Left ventricle myocardium inferior (tissue), 1 donor: ENCODE measurements at regions not wholly inside any gene's neighbourhood (a gene's known extent, or its start where the extent isn't known, plus 50 kb on each side); places are given as distances from the start of the nearest gene placed in this dataset.
A peak's percentile ranks its signal among the peaks of the same experiment; 100 is the strongest.

ENCODE experiments used
- DNase-seq: peaks from one replicate; pipeline ENCODE4 v3.0.0-alpha.2; 2020
- H3K27ac ChIP-seq: fragments of 200-600 bp; replicated peaks from 2 replicates; pipeline ENCODE4 v1.8.0; 2021
- H3K27me3 ChIP-seq: fragments of 200-600 bp; 2 replicates; pipeline ENCODE4 v1.8.0; 2021; ENCODE audit warnings: low read depth
- H3K36me3 ChIP-seq: fragments of 200-600 bp; 2 replicates; pipeline ENCODE4 v1.8.0; 2021
- H3K4me1 ChIP-seq: fragments of 200-600 bp; 2 replicates; pipeline ENCODE4 v1.8.0; 2021
- H3K4me3 ChIP-seq: fragments of 200-600 bp; 2 replicates; pipeline ENCODE4 v1.8.0; 2021; ENCODE audit warnings: mild to moderate bottlenecking, moderate library complexity
- H3K9me3 ChIP-seq: fragments of 200-600 bp; replicated peaks from 2 replicates; pipeline ENCODE4 v1.8.0; 2021
- intact Hi-C: fragments of 100-400 bp; cut with micrococcal nuclease; formaldehyde crosslinking; loops from one replicate; pipeline ENCODE4 v1.11.0; 2022
- TF ChIP-seq, protein P1 (sequence below): fragments of 200-600 bp; IDR thresholded peaks from 2 replicates; pipeline ENCODE4 v1.8.0; 2021; ENCODE audit warnings: antibody characterized with exemption, mild to moderate bottlenecking, borderline replicate concordance
- donor health status: DM: no; HTN: yes; CAD: no; lungs with severe emphysema.

GRCh38 chr2:216791303-216791702 lies 68.6 kb downstream of the TNP1 start:
- TF ChIP-seq, protein P1, sequence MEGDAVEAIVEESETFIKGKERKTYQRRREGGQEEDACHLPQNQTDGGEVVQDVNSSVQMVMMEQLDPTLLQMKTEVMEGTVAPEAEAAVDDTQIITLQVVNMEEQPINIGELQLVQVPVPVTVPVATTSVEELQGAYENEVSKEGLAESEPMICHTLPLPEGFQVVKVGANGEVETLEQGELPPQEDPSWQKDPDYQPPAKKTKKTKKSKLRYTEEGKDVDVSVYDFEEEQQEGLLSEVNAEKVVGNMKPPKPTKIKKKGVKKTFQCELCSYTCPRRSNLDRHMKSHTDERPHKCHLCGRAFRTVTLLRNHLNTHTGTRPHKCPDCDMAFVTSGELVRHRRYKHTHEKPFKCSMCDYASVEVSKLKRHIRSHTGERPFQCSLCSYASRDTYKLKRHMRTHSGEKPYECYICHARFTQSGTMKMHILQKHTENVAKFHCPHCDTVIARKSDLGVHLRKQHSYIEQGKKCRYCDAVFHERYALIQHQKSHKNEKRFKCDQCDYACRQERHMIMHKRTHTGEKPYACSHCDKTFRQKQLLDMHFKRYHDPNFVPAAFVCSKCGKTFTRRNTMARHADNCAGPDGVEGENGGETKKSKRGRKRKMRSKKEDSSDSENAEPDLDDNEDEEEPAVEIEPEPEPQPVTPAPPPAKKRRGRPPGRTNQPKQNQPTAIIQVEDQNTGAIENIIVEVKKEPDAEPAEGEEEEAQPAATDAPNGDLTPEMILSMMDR, result no peak
- peak overlapping the region; percentile 68 for H3K27ac ChIP-seq
- H3K4me1 ChIP-seq, result peaks cover 18% of the 10 kb centered on the region
- no peak for DNase-seq
- H3K36me3 ChIP-seq, result no peaks in the 10 kb centered on the region
- H3K9me3 ChIP-seq, result no peaks in the 10 kb centered on the region
- no peaks in the 10 kb centered on the region for H3K27me3 ChIP-seq
- H3K4me3 ChIP-seq, result no peak overlapping the region
- intact Hi-C loops, result no loop called here

- H3K4me3 ChIP-seq, result no peak overlapping the region
- H3K36me3 ChIP-seq, result no peaks in the 10 kb centered on the region
- no peaks in the 10 kb centered on the region for H3K27me3 ChIP-seq
- intact Hi-C loops, result no loop called here
- TF ChIP-seq, protein P1, result no peak
- peaks cover 18% of the 10 kb centered on the region for H3K4me1 ChIP-seq
- no peak overlapping the region for H3K27ac ChIP-seq
- no peak for DNase-seq
- H3K9me3 ChIP-seq, result no peaks in the 10 kb centered on the region
These were observed 70.8 kb downstream of the TNP1 start for GRCh38 chr2:216789081-216789480.

GRCh38 chr2:216787851-216788540 lies 71.9 kb downstream of the TNP1 start:
- Histone ChIP-seq H3K4me3 (no peak overlapping the region), H3K4me1 (peaks cover 16% of the 10 kb centered on the region), H3K27ac (no peak overlapping the region), H3K36me3 (no peaks in the 10 kb centered on the region), H3K27me3 (no peaks in the 10 kb centered on the region), H3K9me3 (no peaks in the 10 kb centered on the region)
- intact Hi-C loops, result no loop called here
- no peak for DNase-seq
- TF ChIP-seq, protein P1, result no peak

- H3K27me3 ChIP-seq, result no peaks in the 10 kb centered on the region
- no peak overlapping the region for H3K27ac ChIP-seq
- intact Hi-C loops, result no loop called here
- no peaks in the 10 kb centered on the region for H3K9me3 ChIP-seq
- no peak overlapping the region for H3K4me3 ChIP-seq
- TF ChIP-seq, protein P1, result no peak
- no peak for DNase-seq
- no peaks in the 10 kb centered on the region for H3K36me3 ChIP-seq
- H3K4me1 ChIP-seq, result peaks cover 3% of the 10 kb centered on the region
These were observed 73.2 kb downstream of the TNP1 start for GRCh38 chr2:216786676-216787075.

GRCh38 chr2:216784456-216784855 lies 75.4 kb downstream of the TNP1 start:
- DNase-seq, result no peak
- intact Hi-C loops, result no loop called here
- no peaks in the 10 kb centered on the region for H3K27me3 ChIP-seq
- H3K4me3 ChIP-seq, result no peak overlapping the region
- no peaks in the 10 kb centered on the region for H3K9me3 ChIP-seq
- no peaks in the 10 kb centered on the region for H3K4me1 ChIP-seq
- TF ChIP-seq, protein P1, result no peak
- no peak overlapping the region for H3K27ac ChIP-seq
- H3K36me3 ChIP-seq, result no peaks in the 10 kb centered on the region
